DMS53 treated with DMSO at 0.1 percent for 48 hours (cell line): ENCODE measurements at regions not wholly inside any gene's neighbourhood (a gene's known extent, or its start where the extent isn't known, plus 50 kb on each side); places are given as distances from the start of the nearest gene placed in this dataset.

Source experiments
- DNase-seq: peaks from one replicate; lab custom pipeline; 2025; ENCODE audit not compliant: unreplicated experiment; lab: John Stamatoyannopoulos, UW

DNA sequence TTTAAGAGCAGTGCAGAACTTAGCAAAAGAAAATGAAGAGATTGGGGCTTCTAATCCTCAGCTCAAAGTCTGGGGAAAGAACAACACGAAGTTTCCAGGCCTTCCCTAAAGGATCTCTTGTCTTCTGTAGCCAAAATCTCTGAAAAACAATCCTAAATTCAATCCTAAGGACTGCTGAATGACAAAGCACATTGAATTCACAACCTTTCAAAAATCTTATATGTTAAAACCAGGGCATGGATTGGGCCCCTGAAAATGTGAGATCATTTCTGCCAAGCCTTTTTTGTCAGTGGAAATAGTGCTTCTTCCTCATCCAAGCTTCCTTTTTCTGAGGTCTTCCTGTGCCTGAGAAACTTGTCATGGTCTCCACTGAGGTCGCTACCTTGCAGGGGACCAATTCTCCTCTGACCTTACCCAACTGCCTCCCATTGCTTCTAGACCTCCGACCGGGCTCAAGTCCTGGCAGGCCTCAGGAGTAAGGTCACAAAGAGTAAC is 126.2 kb upstream of the ARID1B start:
- DNase-seq = no peak

DNA sequence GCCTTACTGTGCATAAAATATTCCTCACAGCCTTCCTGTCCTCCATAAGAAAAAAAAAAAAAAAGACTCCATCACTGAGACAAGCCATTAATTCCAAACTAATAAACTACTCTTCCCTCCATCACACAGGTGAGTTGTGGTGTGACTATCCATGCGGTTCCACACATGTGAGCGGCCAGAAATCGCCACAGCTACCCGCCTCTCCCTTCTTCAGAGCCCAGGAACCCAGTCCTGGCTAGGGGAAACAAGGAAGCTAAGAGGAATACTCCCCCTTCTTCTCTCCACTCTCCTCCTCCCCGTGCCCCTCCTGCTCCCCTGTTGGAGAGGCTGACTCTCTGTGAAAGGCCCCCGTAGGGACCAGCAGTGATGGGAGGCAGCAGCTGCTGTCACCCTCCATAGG is 128.6 kb upstream of the ARID1B start:
- DNase-seq = no peak

DNA sequence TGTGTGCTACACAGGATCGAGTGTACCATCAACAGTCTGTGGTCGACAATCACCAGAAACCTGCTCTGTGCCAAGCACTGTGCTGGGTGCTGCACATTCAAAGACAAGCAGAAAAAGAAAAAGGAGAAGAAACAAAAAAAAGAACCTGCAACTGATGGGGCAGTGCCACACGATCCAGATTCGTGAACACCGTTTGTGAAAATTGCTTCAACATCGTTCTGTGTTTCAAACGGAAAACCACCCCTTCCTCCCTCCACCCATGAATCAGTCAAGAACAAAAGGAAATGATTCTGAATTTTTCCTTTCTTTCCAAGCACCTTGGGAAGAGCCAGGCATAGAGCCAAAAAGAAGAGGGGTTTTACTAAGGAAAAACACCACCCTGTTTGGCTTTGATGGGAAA is 129.2 kb upstream of the ARID1B start:
- DNase-seq = no peak

DNA sequence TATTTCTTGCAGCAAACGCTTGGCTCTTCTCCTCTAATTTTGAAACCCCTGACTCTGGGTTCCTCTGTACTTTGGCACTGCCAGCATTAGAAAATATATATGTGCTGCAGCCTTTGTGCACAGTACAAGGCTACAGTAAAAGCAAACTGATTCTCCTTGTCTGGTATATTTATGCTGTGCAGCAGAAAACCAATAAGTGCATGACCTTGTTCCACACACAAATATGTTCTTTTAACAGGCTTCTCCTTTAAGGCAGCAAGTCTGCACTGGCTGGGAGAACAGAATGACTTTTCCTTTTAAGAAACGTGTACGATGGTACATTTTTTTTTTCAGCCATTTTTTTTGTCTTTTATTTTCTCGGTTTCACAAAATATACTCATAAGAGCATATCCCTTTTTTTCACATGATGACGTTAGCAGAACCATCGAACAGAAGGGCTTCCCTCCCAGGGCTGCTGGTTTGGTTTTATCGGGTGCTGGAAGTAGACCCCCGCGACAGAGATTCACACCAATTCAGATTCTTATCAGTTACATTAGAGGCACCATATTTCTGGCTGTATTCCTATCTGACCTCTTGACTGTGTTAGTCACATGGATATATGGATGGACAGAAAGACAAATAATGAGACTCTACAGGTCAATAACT is 129.9 kb upstream of the ARID1B start:
- no peak for DNase-seq

DNA sequence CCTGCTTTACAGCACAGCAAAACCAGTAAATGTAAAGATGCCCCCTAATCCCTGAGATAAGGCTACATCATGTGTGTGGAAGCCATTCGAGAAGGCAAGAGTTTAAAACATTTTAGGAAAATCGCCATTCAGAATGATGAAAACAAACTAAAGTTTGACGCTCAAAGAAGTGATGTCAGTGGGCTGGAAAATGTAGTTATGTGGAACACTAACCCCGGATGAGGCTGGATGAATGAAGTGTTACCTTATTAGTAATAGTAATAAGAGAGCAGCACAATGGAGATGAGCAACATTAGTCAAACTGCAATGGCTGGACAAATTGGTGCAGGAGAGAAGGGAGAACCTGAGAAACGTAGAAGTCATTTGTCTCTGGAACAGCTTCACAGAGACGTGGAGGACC is 130.7 kb upstream of the ARID1B start:
- DNase-seq = no peak

DNA sequence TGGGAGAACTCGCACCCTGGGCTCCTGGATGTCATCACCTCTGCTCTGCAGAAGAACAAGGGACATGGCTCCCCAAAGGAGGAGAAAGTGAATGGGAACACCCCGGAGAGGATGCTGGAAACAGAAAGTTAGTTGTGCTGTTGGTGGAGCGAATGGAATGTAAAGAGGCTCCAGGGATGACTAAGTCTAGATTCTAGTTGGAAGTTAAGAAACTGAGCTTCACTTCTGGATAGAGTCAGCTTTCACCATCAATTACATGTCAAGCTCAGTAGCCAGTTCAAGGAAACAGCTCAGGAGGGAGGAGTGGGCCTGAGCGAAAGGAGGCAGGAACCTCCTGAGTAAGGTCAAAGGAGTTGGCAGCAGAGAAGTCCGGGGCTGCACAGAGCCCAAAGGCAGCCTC is 132.1 kb upstream of the ARID1B start:
- no peak for DNase-seq

DNA sequence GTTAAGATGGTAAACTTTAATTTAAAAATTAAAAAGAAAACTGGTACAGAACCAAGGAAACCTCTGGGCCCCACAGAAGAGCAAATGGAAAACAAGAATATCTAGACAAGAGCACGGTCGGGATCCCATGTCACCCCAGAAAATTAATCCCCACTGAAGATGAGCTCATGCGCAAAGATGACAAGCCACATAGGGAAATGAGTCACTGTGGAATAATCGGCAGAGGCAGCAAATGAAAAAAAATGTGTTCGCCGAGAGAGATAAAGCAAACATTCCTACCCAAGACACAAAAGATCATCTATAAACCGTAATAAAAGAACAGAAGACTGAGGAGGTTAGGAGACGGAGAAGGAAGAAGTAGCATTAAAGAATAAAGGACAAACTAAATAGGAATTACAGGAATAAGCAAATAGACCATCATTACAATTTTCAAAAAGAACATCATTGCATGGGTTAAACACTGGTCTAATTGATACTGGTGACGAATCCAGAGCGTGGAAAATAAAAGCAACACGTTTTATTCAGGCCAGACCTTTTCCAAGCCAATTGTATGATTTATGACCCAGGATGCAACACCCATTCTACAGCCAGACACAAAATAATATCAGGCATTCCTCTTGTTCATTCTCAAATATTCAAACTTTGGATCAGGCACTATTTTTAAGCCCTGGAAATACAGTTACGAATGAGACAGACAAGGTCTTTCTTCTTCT is 138.0 kb upstream of the ARID1B start:
- DNase-seq = no peak

DNA sequence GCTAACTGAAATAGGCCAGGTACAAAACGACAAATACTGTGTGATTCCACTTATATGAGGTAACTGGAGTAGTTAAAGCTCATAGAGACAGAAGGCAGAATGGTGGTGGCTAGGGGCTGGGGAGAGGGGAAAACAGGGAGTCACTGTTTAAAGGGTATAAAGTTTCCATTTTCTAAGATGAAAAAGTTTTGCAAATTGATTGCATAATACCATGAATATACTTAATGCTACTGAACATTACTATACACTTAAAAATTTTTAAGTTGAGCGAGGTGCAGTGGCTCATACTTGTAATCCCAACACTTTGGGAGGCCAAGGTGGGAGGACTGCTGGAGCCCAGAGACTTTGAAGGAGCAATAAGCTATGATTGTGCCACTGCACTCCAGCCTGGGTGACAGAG is 138.6 kb upstream of the ARID1B start:
- DNase-seq = no peak

DNA sequence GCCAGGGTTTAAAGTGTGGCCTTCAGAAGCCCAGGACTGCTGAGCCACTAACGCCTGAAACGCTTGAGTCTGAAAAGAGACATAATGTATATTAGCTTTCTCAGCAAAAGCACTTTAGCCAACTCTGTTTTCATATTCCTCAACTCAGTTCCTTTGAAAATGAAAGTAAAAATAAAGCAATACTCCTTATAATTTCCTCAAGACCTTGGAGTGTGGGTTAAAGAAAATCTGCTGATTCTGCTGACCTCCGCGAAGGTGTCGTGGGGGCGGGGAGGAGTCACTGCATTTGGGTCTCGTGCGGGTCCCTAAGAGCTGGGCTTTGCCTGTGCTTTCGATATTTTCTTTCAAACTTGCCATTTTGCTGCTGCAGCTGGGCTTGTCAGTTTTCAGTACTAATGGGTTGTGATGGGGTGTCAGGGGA is 142.2 kb upstream of the ARID1B start:
- DNase-seq = no peak

DNA sequence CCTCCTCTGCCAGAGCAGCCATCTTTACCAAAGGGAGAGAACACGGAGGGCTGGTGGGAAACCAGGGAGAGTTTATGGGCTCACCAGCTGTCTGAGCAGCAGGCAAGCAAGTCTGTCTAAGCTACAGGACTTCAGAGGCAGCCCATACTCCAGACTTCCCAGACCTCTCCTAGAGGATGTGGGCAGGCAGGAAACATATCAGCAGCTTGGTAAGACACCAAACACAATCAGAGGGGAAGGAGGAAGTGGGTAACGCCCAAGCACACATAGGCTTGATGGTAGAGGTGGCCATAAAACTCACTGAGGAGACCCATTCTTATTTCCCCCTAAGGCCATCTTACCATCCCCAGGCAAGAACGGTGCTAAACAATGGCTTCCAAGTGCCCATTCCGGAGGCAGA is 143.1 kb upstream of the ARID1B start:
- no peak for DNase-seq

DNA sequence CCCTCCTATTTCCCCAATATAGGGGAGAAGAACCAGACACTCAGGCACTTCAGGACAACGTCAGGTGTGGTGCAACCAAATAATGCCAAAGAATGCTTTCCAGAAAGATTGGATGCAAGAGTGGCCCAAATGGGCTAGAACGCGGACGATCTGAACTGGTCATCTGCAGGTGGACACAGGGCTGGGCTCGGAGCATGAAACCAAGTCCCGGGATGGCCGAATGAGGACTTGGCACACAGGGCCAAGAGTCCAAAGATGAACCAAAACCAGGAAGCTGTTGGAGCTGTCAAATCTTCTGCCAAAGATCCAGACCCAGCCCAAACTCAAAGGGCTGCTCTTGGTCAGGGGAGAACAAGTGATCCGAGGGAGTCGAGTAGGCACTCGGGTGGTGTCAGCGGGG is 143.9 kb upstream of the ARID1B start:
- DNase-seq = no peak

DNA sequence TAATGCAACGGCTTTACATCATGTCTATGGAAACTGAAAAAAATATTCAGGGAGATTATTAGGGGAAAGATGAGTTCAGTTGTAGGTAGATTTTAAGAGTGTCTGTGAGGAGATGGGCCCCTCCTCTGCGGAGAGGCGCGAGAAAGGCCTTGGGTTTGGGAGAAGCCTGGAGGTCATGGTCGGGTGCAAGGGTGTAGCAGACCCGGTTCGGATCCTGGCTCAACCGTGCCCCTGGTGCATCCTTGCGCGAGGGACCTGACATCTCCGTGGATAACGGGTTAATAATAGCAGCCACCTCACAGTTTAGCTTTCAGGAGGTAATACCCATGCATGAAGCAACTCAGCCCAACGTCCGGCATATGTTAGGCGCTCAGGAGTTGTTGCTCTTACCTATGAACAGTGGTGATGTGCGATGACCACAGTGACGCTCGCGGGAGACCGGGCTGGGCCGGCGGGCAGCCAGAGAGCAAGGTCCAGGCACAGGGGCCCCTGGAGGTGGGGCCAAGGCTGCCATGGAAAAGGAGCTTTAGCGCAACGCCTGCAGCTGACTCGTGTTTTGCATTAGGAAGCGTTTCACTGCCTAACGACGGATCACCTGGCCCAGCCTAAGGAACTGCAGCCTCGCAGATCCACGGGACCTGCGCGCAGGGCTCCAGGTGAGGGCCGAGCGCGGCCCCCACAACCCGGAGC is 146.4 kb upstream of the ARID1B start:
- no peak for DNase-seq

DNA sequence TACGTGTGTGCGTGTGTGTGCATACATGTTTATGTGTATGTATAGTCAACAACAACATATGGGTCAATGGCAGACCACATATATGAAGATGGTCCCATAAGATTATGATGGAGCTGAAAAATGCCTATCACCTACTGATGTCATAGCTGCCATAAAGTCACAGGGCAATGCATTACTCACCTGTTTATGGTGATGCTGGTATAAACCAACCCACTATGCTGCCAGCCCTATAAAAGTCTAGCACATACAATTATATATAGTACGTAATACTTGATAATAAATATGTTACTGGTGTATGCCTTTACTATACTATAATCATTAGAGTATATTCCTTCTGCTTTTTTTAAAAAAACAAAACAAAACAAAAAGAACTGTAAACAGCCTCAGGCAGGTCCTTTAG is 148.4 kb upstream of the ARID1B start:
- no peak for DNase-seq

DNA sequence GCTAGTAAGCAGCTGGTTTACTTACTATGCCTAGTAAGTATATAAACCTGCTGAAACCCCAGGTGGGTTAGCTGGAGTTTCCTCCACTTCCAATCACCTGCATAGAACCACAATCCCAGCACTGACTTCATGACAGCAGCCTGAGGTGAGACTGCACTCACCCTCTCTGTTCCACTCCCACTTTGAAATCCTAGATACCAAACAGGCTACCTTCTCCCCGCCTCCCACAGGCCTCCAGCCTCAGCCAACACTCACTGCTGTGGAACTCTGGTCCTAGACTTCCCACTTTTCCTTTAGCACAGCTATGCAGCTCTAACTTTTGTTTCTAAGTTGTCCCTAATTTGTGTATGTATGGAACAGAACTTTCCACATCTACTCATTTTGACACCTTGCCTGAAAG is 149.7 kb upstream of the ARID1B start:
- no peak for DNase-seq

DNA sequence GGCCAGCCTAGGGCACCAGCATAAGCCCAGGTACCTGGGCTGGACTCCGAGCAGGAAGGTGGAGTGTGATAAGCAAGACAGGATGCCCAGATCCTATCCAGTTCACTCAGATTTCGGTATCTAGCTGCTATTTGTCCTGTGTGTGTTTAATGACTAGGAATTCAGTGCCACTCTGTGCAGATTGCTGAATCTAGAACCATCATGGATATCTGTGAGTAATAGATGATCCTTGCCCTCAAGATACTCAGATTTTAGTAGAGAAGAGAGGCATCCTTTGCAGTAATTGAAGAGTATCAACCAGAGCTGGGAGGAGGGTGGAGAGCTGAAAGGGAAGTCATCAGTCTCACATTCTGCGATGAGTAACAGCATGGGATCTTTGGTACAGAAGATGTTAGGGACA is 155.0 kb upstream of the ARID1B start:
- DNase-seq = no peak

DNA sequence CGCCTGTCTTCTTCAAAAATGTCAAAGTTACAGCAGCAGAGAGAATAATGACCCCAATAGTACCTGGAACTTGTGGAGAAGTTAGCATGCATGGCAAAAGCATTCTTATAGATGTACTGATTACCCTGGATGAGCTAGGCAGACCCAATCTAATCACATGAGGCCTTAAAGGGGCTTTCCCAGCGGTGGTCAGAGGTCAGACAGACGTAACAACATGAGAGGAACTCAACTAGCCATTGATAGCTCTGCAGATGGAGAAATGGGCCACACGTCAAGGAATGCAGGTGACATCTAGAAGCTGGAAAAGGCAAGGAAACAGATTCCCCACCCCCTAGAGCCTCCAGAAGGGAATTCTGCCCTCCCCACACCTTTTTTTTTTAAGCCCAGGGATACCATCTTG is 156.8 kb upstream of the ARID1B start:
- no peak for DNase-seq

DNA sequence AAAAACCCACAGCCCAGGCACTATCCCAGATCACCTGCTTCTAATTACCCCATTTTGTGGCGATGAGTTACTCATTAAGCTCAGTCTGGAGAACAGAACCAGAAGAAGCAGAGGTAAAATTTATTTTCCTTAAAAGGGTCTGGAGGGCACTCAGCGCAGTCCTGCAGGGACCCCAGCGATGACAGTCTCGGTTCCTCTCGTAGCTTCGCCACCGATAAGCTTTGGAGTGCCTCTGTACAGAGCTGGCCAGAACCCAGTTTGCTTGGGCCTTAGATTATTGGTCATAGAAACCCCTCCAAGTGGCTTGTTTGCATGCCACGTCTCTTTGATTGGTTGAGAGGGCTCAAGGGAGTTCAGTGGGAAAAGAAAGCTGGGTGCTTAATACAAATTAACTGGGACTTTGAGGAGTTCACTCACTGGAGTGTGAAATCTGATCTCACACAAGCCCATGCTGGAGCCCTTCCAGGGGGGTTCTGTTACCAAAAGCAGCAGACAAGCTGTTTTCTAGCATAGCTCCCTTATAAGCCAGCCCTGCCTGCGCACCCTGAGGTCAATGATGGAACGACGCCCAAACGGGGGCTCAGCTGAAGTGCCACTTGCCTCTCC is 158.5 kb upstream of the ARID1B start:
- DNase-seq = no peak

DNA sequence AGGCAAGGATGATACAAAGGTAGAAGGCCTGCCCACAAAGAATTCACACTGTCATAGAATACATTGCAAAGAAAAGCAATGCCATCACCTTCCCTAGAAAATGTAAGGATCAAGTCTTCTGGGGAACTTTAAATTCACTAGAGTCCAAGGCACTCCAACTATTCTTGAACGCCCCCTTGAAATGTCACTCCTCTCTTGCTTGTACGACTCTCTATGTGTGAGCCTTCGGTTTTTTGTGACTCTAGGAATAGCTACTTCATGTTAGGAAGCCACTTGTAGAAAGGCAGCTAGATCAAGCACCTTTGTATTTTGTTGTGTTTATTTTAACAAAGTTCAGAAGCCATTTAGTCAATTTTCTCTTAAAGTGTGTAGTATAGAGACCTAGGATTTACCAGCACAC is 159.2 kb upstream of the ARID1B start:
- no peak for DNase-seq

DNA sequence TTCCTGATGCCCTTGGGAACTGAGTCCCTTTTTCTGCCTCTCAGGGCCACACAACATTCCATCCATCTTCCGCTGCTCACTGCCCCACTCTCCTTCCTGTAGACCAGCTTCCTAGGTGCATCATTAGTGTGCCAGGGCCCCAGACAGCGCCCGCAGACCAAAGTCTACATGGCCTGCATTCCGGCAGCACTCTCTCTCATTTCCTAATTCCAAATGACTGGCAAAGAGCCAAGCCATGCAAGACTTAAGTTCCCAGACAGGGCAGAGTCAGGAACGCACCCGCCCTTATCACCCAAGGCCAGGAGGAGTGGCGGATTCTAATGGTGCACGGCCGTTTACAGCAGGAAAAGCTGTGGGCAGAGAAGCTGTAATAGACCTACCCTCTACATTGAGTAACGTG is 159.8 kb upstream of the ARID1B start:
- DNase-seq = no peak

DNA sequence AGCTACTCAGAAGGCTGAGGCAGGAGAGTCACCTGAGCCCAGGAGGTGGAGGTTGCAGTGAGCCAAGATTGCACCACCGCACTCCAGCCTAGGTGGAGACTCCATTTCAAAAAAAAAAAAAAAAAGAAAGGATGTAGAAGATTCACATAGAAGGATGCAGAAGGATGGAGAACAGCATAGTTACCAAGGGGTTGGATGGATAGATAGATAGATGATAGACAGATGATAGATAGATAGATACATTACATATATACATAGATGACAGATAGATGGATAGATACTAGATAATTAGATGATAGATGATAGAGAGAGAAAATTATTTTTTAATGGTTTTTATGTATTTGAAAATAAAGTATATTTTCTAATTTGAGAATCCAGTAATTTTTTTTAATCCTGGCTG is 160.7 kb upstream of the ARID1B start:
- no peak for DNase-seq

DNA sequence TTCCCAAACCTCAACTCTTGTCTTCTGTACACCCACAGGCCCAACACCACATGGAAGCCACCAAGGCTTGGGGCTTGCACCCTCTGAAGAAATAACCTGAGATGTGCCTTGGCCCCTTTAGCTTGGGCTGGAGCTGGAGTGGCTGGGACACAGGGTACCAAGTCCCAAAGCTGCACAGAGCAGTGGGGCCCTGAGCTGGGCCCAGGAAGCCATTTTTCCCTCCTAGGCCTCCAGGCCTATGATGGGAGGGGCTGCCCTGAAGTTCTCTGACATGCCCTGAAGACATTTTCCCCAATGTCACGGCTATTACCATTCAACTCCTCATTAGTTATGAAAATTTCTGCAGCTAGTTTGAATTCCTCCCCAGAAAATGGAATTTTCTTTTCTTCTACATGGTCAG is 163.2 kb upstream of the ARID1B start:
- DNase-seq = no peak

DNA sequence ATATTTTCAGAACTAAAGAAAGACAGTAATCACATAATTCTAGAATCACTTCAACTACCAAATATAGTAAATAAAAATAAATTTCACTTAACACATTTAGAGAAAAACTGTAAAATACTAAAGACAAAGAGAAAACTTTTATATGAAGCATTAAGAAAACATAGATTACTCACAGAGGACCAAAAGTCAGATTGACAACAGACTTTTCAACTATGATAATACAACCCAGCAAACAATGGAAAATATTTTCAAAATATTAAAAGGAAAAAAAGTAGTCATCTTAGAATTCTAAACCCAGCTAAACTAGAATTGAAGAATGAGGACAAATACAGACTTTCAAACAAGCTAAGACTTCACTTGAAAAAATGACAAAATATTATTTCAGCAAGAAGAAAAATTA is 164.8 kb upstream of the ARID1B start:
- no peak for DNase-seq
